BE2C (cell line): ENCODE measurements at regions not wholly inside any gene's neighbourhood (a gene's known extent, or its start where the extent isn't known, plus 50 kb on each side); places are given as distances from the start of the nearest gene placed in this dataset.
A peak's percentile ranks its signal among the peaks of the same experiment; 100 is the strongest.

Experiments
- DNase-seq: peaks from one replicate; pipeline ENCODE4 v3.0.0-alpha.2; 2020
- H3K27me3 ChIP-seq: fragments of 250-450 bp; sonication (Bioruptor Pico); 2 replicates; pipeline ENCODE4 v1.5.1; 2020; ENCODE audit warnings: mild to moderate bottlenecking
- H3K36me3 ChIP-seq: fragments of 250-450 bp; sonication (Bioruptor Pico); 2 replicates; pipeline ENCODE4 v1.5.1; 2020; ENCODE audit warnings: mild to moderate bottlenecking
- H3K4me1 ChIP-seq: fragments of 250-450 bp; sonication (Bioruptor Pico); 2 replicates; pipeline ENCODE4 v1.5.1; 2020
- H3K4me3 ChIP-seq: 2 replicates; pipeline ENCODE4 v1.5.1; 2011; ENCODE audit warnings: low read depth, low read length
- H3K9me3 ChIP-seq: fragments of 250-450 bp; sonication (Bioruptor Pico); 2 replicates; pipeline ENCODE4 v1.5.1; 2020
- TF ChIP-seq, protein P1 (sequence below): IDR thresholded peaks from 2 replicates; pipeline ENCODE4 v1.5.1; 2012; ENCODE audit warnings: mild to moderate bottlenecking, low read depth, low read length

DNA sequence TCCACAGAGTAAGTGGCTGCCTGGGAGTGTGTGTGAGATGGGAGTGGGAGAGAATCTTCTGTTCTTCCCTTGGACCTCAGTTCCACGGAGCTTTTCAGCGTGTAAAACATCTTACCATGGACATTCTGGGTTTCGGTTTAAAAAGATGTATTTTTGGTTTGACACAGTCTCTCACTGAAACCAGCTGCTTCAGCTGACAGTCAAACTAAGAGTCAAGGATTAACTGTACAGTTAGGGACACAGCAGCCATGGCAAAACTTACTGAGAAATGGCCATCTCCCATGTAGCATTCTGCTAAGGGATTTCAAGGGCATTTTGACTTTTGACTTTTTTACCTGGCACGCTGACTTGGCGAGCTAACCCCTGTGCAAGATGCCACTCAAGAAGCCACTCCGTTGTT, 93.8 kb upstream of the IL12B start:
- Histone ChIP-seq H3K4me3 (no peak overlapping the region), H3K27me3 (peaks cover 20% of the 10 kb centered on the region), H3K36me3 (no peaks in the 10 kb centered on the region), H3K4me1 (no peaks in the 10 kb centered on the region), H3K9me3 (no peaks in the 10 kb centered on the region)
- TF ChIP-seq, protein P1, sequence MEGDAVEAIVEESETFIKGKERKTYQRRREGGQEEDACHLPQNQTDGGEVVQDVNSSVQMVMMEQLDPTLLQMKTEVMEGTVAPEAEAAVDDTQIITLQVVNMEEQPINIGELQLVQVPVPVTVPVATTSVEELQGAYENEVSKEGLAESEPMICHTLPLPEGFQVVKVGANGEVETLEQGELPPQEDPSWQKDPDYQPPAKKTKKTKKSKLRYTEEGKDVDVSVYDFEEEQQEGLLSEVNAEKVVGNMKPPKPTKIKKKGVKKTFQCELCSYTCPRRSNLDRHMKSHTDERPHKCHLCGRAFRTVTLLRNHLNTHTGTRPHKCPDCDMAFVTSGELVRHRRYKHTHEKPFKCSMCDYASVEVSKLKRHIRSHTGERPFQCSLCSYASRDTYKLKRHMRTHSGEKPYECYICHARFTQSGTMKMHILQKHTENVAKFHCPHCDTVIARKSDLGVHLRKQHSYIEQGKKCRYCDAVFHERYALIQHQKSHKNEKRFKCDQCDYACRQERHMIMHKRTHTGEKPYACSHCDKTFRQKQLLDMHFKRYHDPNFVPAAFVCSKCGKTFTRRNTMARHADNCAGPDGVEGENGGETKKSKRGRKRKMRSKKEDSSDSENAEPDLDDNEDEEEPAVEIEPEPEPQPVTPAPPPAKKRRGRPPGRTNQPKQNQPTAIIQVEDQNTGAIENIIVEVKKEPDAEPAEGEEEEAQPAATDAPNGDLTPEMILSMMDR = no peak
- DNase-seq = no peak

GRCh38 chr5:159426694-159427093, 96.4 kb upstream of the IL12B start:
- H3K4me3 ChIP-seq = no peak overlapping the region
- peaks cover 20% of the 10 kb centered on the region for H3K27me3 ChIP-seq
- H3K9me3 ChIP-seq = no peaks in the 10 kb centered on the region
- DNase-seq = no peak
- H3K4me1 ChIP-seq = no peaks in the 10 kb centered on the region
- TF ChIP-seq, protein P1 = no peak
- no peaks in the 10 kb centered on the region for H3K36me3 ChIP-seq

DNA sequence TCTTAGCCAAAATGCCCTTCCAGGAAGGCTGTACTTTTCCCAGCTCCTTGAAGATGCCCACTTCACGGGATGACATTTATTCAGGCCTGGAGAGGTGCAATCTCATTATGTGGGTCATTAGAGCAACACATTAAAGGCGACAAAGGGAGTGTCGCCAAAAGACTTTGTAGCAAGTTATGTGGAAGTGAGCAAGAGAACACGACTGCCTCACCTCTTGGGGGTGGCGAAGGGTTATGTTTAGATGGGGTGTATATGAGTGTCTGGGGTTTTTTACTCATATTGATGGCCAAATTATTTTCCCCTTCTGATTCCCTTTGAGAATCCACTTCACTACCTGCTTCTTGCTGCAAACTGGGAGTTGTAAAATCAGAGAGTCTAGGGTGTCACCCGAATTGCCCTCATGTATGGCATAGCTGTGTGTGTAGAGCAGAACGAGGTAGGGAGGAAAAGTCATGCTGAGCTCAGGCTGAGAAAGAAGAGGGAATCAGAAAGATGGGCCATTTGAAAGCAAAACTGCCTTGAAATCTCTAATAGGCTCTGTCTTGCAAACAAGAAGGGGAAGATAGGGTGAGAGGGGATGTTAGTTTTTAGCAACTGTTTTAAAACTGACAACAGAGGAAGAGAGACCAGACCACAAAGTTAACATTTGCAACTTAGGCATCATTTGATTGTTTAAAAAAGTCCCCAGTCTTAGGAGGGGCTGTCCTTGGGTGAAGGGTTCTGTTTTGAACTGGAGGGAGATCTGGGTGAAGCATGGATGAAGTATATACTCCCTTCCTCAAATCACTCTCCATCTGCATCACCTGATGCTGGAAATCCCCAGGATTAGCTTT, 97.1 kb upstream of the IL12B start:
- Histone ChIP-seq H3K4me1 (no peaks in the 10 kb centered on the region), H3K4me3 (no peak overlapping the region)
- DNase-seq = no peak

GRCh38 chr5:159430361-159431012, 100.2 kb upstream of the IL12B start:
- H3K4me3 ChIP-seq = no peak overlapping the region
- H3K36me3 ChIP-seq = no peaks in the 10 kb centered on the region
- no peaks in the 10 kb centered on the region for H3K4me1 ChIP-seq
- TF ChIP-seq, protein P1 = no peak
- H3K9me3 ChIP-seq = no peaks in the 10 kb centered on the region
- DNase-seq = no peak
- H3K27me3 ChIP-seq = peaks cover 19% of the 10 kb centered on the region; the same call in 1 of the 2 replicates

More for the DNA sequence above, 97.1 kb upstream of the IL12B start:
- Histone ChIP-seq H3K27me3 (peaks cover 20% of the 10 kb centered on the region), H3K9me3 (no peaks in the 10 kb centered on the region), H3K36me3 (no peaks in the 10 kb centered on the region)
- TF ChIP-seq, protein P1 = no peak

DNA sequence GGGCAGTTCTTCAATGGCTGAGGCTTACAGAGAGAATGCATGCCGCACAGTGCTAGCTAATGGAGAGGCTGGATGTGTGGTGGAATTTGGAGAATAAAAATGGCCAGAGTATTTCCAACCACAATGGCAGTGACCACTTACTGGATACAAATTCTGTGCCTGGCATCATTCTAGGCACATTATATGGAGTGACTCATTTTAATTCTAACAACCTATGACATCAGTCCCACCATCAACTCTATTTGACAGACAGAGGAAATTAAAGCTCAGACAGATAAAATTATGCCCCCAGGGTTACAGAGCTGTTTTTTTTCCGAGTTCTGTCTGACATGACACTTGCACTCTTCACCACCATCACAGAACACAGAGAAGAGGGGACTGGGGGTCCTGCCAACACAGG, 105.6 kb upstream of the IL12B start:
- no peaks in the 10 kb centered on the region for H3K9me3 ChIP-seq
- peaks cover 8% of the 10 kb centered on the region; the same call in 1 of the 2 replicates for H3K27me3 ChIP-seq
- TF ChIP-seq, protein P1 = no peak
- H3K4me3 ChIP-seq = no peak overlapping the region
- peak; percentile 26 for DNase-seq
- no peaks in the 10 kb centered on the region for H3K36me3 ChIP-seq
- H3K4me1 ChIP-seq = no peaks in the 10 kb centered on the region

GRCh38 chr5:159438092-159438491, 107.8 kb upstream of the IL12B start:
- no peak for DNase-seq
- TF ChIP-seq, protein P1 = no peak
- Histone ChIP-seq H3K4me3 (no peak overlapping the region), H3K36me3 (no peaks in the 10 kb centered on the region), H3K27me3 (peaks cover 8% of the 10 kb centered on the region; the same call in 1 of the 2 replicates), H3K9me3 (no peaks in the 10 kb centered on the region), H3K4me1 (no peaks in the 10 kb centered on the region)
